Right lobe of liver (tissue), 4 donors: ENCODE measurements at regions not wholly inside any gene's neighbourhood (a gene's known extent, or its start where the extent isn't known, plus 50 kb on each side); places are given as distances from the start of the nearest gene placed in this dataset.
"Not testable (repeated sequence)": the region's sequence is repeated elsewhere in the genome, so short reads cannot be mapped to it uniquely, and the experiment has no call there.

Source experiments
- CTCF ChIP-seq, 4 donors: fragments of 200-600 bp in 3 of 4; fragments of 450-650 bp in 1 of 4; IDR thresholded peaks; one replicate each; pipeline versions ENCODE4 v1.5.1 to v1.8.0; 2016 to 2022; ENCODE audit warnings: antibody characterized with exemption in 4 of 4, mild to moderate bottlenecking in 2 of 4
- POLR2A ChIP-seq: fragments of 450-650 bp; IDR thresholded peaks from one replicate; pipeline ENCODE4 v1.6.1; 2017; ENCODE audit warnings: antibody characterized with exemption, mild to moderate bottlenecking
- donor health status: DM: no; HTN: no; CAD: no.
- donor health status: DM: no; HTN: no; CAD: no.
- donor health status: DM: no; HTN: yes; CAD: no.

GRCh38 chrX:109896024-109896423, 106.9 kb upstream of the TMEM164 start:
- not testable (repeated sequence) for TF ChIP-seq CTCF (IDR thresholded peaks at IDR 0.05); POLR2A
